ENCODE measurements at regions not wholly inside any gene's neighbourhood (a gene's known extent, or its start where the extent isn't known, plus 50 kb on each side); places are given as distances from the start of the nearest gene placed in this dataset.

DNA sequence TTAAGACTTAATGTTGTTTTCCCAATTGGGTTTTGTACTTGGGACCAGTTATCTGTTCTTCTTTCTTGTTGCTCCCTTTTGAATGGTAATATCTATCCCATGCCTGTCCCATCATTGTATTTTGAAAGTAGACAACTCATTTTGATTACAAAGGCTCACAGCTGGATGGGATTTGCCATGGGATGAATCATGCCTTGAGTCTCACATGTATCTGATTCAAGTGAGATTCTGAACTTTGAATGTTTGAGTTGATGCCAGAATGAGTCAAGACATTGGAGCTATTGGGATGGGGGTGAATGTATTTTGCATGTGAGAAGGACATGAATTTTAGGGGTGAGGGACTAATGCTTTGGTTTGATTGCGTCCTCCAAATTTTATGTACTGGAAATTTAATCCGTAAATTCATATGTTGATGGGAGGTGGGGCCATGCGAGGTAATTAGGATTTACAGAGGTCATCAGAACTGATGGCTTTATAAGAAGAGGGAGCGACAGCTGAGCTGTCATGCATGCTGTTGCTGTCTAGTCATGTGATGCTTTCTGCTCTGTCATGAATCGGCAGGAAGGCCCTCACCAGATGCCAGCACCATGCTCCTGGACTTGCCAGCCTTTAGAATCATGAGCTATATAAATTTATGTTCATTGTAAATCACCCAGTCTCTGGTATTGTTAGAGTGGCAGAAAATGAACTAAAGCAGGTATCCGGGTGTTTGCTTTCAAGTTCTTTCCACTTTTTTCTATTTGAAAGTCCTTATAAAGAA is 741.3 kb upstream of the RAB6C start:
- ATAC-seq (no peak), FAIRE-seq (no peak), DNase-seq (ENCODE audit: low spot score) (no peak)
- WGBS (ENCODE audit: low lambda C conversion rate): 29% methylated on average over 6 of the region's 6 CpGs
- no peak overlapping the region for H3K4me3 ChIP-seq (replicated peaks in 1 of 3; ENCODE audit: insufficient read depth in 1 of 3, low read depth in 2 of 3, low read length in 3 of 3)
- no peak overlapping the region for H3K9ac ChIP-seq (ENCODE audit: insufficient read depth, low read depth, low read length)
- in situ Hi-C loops (cut with HindIII; ENCODE audit: extremely low pct_ligation_motif_present, low pct_unique_long_range_greater_than_20kb): no loop called here
- no peak overlapping the region for H2AFZ ChIP-seq (ENCODE audit: low read length)
- intact Hi-C loops (cut with micrococcal nuclease; ENCODE audit: unreplicated experiment): no loop called here
- H3K4me1 ChIP-seq (ENCODE audit: insufficient read depth, low read length): no peaks in the 10 kb centered on the region
- no peak overlapping the region for H3K4me2 ChIP-seq (ENCODE audit: low read depth, low read length)
- H3K9me3 ChIP-seq (ENCODE audit: low read length): no peaks in the 10 kb centered on the region
- 0 out of 5 replicates have a peak, but pooled peaks cover 0 to 4% of the 10 kb centered on the region in 2 experiments for H3K27me3 ChIP-seq (ENCODE audit: control insufficient read depth in 1 of 2, insufficient read depth in 2 of 2, low read length in 2 of 2)
- CTCF ChIA-PET (ENCODE audit: low intra/inter-chr PET ratio, low total read pairs): no interaction called here
- H3K27ac ChIP-seq (ENCODE audit: extremely low read length, insufficient read depth, low read length): no peak overlapping the region
- POLR2A ChIA-PET: no interaction called here
- no TSS peak for BruUV-seq (replicated peaks)
- no peaks in the 10 kb centered on the region for H4K20me1 ChIP-seq (ENCODE audit: insufficient read depth, low read length)
- no peaks in the 10 kb centered on the region for H3K36me3 ChIP-seq (replicated peaks in 1 of 2; ENCODE audit: control insufficient read depth in 1 of 2, insufficient read depth in 2 of 2, low read length in 2 of 2)
- TF ChIP-seq FOSL2 (CRISPR knock-in tag; IDR thresholded peaks at IDR 0.05) (no peak), KDM5A (IDR thresholded peaks at IDR 0.05; ENCODE audit: borderline replicate concordance, low read length) (no peak), NFIB (CRISPR knock-in tag; IDR thresholded peaks at IDR 0.05; ENCODE audit: borderline replicate concordance) (no peak), ZNF678 (CRISPR knock-in tag; IDR thresholded peaks at IDR 0.05) (no peak), ATF7 (IDR thresholded peaks at IDR 0.05) (no peak), ATF7 (CRISPR knock-in tag; IDR thresholded peaks at IDR 0.05) (no peak), CBX2 (IDR thresholded peaks at IDR 0.05; ENCODE audit: low read depth, low read length) (no peak), CBX2 (CRISPR knock-in tag; IDR thresholded peaks at IDR 0.05; ENCODE audit: low read depth) (no peak)
- TF ChIP-seq, protein P1, sequence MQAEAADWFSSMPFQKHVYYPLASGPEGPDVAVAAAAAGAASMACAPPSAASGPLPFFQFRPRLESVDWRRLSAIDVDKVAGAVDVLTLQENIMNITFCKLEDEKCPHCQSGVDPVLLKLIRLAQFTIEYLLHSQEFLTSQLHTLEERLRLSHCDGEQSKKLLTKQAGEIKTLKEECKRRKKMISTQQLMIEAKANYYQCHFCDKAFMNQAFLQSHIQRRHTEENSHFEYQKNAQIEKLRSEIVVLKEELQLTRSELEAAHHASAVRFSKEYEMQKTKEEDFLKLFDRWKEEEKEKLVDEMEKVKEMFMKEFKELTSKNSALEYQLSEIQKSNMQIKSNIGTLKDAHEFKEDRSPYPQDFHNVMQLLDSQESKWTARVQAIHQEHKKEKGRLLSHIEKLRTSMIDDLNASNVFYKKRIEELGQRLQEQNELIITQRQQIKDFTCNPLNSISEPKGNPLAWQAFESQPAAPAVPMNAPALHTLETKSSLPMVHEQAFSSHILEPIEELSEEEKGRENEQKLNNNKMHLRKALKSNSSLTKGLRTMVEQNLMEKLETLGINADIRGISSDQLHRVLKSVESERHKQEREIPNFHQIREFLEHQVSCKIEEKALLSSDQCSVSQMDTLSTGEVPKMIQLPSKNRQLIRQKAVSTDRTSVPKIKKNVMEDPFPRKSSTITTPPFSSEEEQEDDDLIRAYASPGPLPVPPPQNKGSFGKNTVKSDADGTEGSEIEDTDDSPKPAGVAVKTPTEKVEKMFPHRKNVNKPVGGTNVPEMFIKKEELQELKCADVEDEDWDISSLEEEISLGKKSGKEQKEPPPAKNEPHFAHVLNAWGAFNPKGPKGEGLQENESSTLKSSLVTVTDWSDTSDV (CRISPR knock-in tag; IDR thresholded peaks at IDR 0.05): no peak
- TF ChIP-seq, protein P2, sequence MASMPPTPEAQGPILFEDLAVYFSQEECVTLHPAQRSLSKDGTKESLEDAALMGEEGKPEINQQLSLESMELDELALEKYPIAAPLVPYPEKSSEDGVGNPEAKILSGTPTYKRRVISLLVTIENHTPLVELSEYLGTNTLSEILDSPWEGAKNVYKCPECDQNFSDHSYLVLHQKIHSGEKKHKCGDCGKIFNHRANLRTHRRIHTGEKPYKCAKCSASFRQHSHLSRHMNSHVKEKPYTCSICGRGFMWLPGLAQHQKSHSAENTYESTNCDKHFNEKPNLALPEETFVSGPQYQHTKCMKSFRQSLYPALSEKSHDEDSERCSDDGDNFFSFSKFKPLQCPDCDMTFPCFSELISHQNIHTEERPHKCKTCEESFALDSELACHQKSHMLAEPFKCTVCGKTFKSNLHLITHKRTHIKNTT (CRISPR knock-in tag; IDR thresholded peaks at IDR 0.05): no peak
- TF ChIP-seq, protein P3, sequence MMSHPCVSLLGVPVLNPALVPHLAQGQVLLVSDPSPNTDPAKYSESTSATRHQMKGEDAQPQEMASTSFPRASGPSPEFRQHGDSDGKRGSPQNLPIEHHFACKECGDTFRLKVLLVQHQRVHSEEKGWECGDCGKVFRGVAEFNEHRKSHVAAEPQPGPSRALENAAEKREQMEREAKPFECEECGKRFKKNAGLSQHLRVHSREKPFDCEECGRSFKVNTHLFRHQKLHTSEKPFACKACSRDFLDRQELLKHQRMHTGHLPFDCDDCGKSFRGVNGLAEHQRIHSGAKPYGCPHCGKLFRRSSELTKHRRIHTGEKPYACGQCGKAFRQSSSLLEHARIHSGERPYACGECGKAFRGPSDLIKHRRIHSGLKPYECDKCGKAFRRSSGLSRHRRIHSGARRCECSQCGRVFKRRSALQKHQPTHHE (CRISPR knock-in tag; IDR thresholded peaks at IDR 0.05; ENCODE audit: borderline replicate concordance): no peak
- TF ChIP-seq, protein P4, sequence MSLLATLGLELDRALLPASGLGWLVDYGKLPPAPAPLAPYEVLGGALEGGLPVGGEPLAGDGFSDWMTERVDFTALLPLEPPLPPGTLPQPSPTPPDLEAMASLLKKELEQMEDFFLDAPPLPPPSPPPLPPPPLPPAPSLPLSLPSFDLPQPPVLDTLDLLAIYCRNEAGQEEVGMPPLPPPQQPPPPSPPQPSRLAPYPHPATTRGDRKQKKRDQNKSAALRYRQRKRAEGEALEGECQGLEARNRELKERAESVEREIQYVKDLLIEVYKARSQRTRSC (CRISPR knock-in tag; IDR thresholded peaks at IDR 0.05; ENCODE audit: low read depth): no peak
- no peaks in the 10 kb centered on the region for H3K79me2 ChIP-seq (ENCODE audit: insufficient read depth, low read length)
